ENCODE measurements at regions not wholly inside any gene's neighbourhood (a gene's known extent, or its start where the extent isn't known, plus 50 kb on each side); places are given as distances from the start of the nearest gene placed in this dataset.
A peak's percentile ranks its signal among the peaks of the same experiment; 100 is the strongest.

- no peak for DNase-seq
Observed at GRCh38 chr2:2567776-2568175, 236.7 kb upstream of the MYT1L start.

- no peak for DNase-seq
Observed at GRCh38 chr2:2566396-2567323, 235.6 kb upstream of the MYT1L start.

GRCh38 chr2:2565671-2566070 is 234.6 kb upstream of the MYT1L start:
- no peak for DNase-seq

GRCh38 chr2:2564300-2565078 is 233.4 kb upstream of the MYT1L start:
- DNase-seq: no peak

- no peak for DNase-seq
Observed at GRCh38 chr2:2563309-2563860, 232.3 kb upstream of the MYT1L start.

- no peak for DNase-seq
Observed at GRCh38 chr2:2562867-2563266, 231.8 kb upstream of the MYT1L start.

- DNase-seq: no peak
Observed at GRCh38 chr2:2561346-2562095, 230.4 kb upstream of the MYT1L start.

- DNase-seq: no peak
Observed at GRCh38 chr2:2560374-2561015, 229.4 kb upstream of the MYT1L start.

GRCh38 chr2:2558476-2558875 is 227.4 kb upstream of the MYT1L start:
- no peak for DNase-seq

- DNase-seq: no peak
Observed at GRCh38 chr2:2557475-2557874, 226.4 kb upstream of the MYT1L start.

- DNase-seq: no peak
Observed at GRCh38 chr2:2550856-2551255, 219.8 kb upstream of the MYT1L start.

- DNase-seq: no peak
Observed at GRCh38 chr2:2547911-2548310, 216.8 kb upstream of the MYT1L start.

- DNase-seq: no peak
Observed at GRCh38 chr2:2547451-2547850, 216.4 kb upstream of the MYT1L start.

GRCh38 chr2:2546046-2546445 is 215.0 kb upstream of the MYT1L start:
- no peak for DNase-seq

GRCh38 chr2:2542966-2543611 is 212.0 kb upstream of the MYT1L start:
- DNase-seq: peak; percentile 22

GRCh38 chr2:2542316-2542715 is 211.2 kb upstream of the MYT1L start:
- no peak for DNase-seq

- no peak for DNase-seq
Observed at GRCh38 chr2:2540406-2540805, 209.3 kb upstream of the MYT1L start.

- no peak for DNase-seq
Observed at GRCh38 chr2:2536416-2537056, 205.5 kb upstream of the MYT1L start.

GRCh38 chr2:2530334-2530733 is 199.3 kb upstream of the MYT1L start:
- no peak for DNase-seq

- DNase-seq: no peak
Observed at GRCh38 chr2:2528846-2529245, 197.8 kb upstream of the MYT1L start.

- no peak for DNase-seq
Observed at GRCh38 chr2:2527148-2527547, 196.1 kb upstream of the MYT1L start.

Measured in tongue (tissue), 1 donor.